HepG2 (cell line): ENCODE measurements at regions not wholly inside any gene's neighbourhood (a gene's known extent, or its start where the extent isn't known, plus 50 kb on each side); places are given as distances from the start of the nearest gene placed in this dataset.

ENCODE experiments used
- ATAC-seq: fragments of 200-7000 bp; cut with Tn5 transposase; 3 replicates; pipeline ENCODE4 v1.9.1; 2020; ENCODE audit warnings: mild to moderate bottlenecking, moderate library complexity
- BruUV-seq: library from RNA; stranded (reverse); fragments of 400-500 nt; replicated peaks from 2 replicates; lab custom pipeline; 2021; lab: Mats Ljungman, UMichigan
- CTCF ChIA-PET: fragments of 300-600 bp; formaldehyde crosslinking; extraction: SDS; loops from one replicate; lab custom pipeline; 2021; ENCODE audit warnings: low total read pairs, inconsistent platforms, low intra/inter-chr PET ratio; lab: Yijun Ruan, JAX
- POLR2A ChIA-PET: fragments of 350-600 bp; sonication (Branson Sonifier 250); formaldehyde crosslinking; loops from one replicate; lab custom pipeline; 2020; ENCODE audit warnings: antibody characterized with exemption, inconsistent platforms; lab: Yijun Ruan, JAX
- DNase-seq: peaks from one replicate; pipeline ENCODE4 v3.0.0-alpha.2; 2015; ENCODE audit warnings: low spot score
- FAIRE-seq: peaks from 3 replicates; lab custom pipeline; 2011; peaks lifted over from hg19 to GRCh38; lab: Jason Lieb, UNC
- H2AFZ ChIP-seq: one replicate; pipeline ENCODE4 v1.6.1; 2011; ENCODE audit warnings: low read length, inconsistent platforms
- H3K27ac ChIP-seq: fragments of 300-600 bp; 3 replicates; pipeline ENCODE4 v1.8.0; 2011; ENCODE audit warnings: mixed run types, mild to moderate bottlenecking, mixed read lengths, low read length, inconsistent platforms; ENCODE audit not compliant: insufficient read depth; ENCODE audit errors: extremely low read length
- H3K27me3 ChIP-seq, 2 experiments: fragments of 200-600 bp in 1 of 2; 2 replicates in 1 of 2; 3 replicates in 1 of 2; pipeline versions ENCODE4 v1.6.0 to v1.8.0; 2011; ENCODE audit warnings: low read length in 2 of 2, mild to moderate bottlenecking in 2 of 2, moderate library complexity in 2 of 2, inconsistent platforms in 1 of 2; ENCODE audit not compliant: insufficient read depth in 2 of 2, control insufficient read depth in 1 of 2
- H3K36me3 ChIP-seq, 2 experiments: fragments of 200-600 bp in 1 of 2; replicated peaks in 1 of 2; 2 replicates in 1 of 2; 3 replicates in 1 of 2; pipeline versions ENCODE4 v1.5.1 to v1.8.0; 2011; ENCODE audit warnings: low read length in 2 of 2, inconsistent platforms in 1 of 2; ENCODE audit not compliant: insufficient read depth in 2 of 2, control insufficient read depth in 1 of 2
- H3K4me1 ChIP-seq: 2 replicates; pipeline ENCODE4 v1.5.1; 2012; ENCODE audit warnings: low read length, inconsistent platforms; ENCODE audit not compliant: insufficient read depth
- H3K4me2 ChIP-seq: 2 replicates; pipeline ENCODE4 v1.6.0; 2011; ENCODE audit warnings: low read depth, low read length, inconsistent platforms
- H3K4me3 ChIP-seq, 3 experiments: fragments of 200-600 bp in 1 of 3; sonication (generic), shearing (Covaris generic) in 1 of 3; replicated peaks in 1 of 3; 2 replicates each; pipeline ENCODE4 v1.5.1; 2011 to 2016; ENCODE audit warnings: low read length in 3 of 3, inconsistent platforms in 2 of 3, low read depth in 2 of 3, mild to moderate bottlenecking in 2 of 3, control low read depth in 1 of 3, mixed read lengths in 1 of 3; ENCODE audit not compliant: insufficient read depth in 1 of 3
- H3K79me2 ChIP-seq: one replicate; pipeline ENCODE4 v1.6.1; 2011; ENCODE audit warnings: low read length, inconsistent platforms; ENCODE audit not compliant: insufficient read depth
- H3K9ac ChIP-seq: 2 replicates; pipeline ENCODE4 v1.6.0; 2011; ENCODE audit warnings: mild to moderate bottlenecking, low read depth, low read length, inconsistent platforms; ENCODE audit not compliant: insufficient read depth
- H3K9me3 ChIP-seq: 2 replicates; pipeline ENCODE4 v1.5.1; 2012; ENCODE audit warnings: mild to moderate bottlenecking, low read length
- H4K20me1 ChIP-seq: 2 replicates; pipeline ENCODE4 v1.6.0; 2011; ENCODE audit warnings: inconsistent platforms, mild to moderate bottlenecking, low read length, moderate library complexity; ENCODE audit not compliant: insufficient read depth
- FOXP1 ChIP-seq, 2 experiments: fragments of 450-650 bp in 1 of 2; IDR thresholded peaks; 2 replicates each; pipeline ENCODE4 v1.6.1; 2017 to 2018; ENCODE audit warnings: antibody characterized with exemption in 1 of 2
- HNRNPLL ChIP-seq: fragments of 200-400 bp; formaldehyde crosslinking; IDR thresholded peaks from 2 replicates; pipeline ENCODE4 v1.6.1; 2017; ENCODE audit warnings: mild to moderate bottlenecking, low read depth, low read length; ENCODE audit not compliant: poor library complexity, severe bottlenecking
- MIXL1 ChIP-seq: IDR thresholded peaks from 2 replicates; pipeline ENCODE4 v1.6.1; 2016
- SNRNP70 ChIP-seq: fragments of 200-400 bp; formaldehyde crosslinking; IDR thresholded peaks from 2 replicates; pipeline ENCODE4 v1.6.1; 2017; ENCODE audit warnings: mild to moderate bottlenecking, low read depth, low read length, moderate library complexity
- ZNF350 ChIP-seq: sonication (generic); formaldehyde crosslinking; IDR thresholded peaks from 2 replicates; pipeline ENCODE4 v1.4.0; 2020; ENCODE audit warnings: mild to moderate bottlenecking, low read depth, missing genetic modification reagents, borderline replicate concordance
- whole genome bisulfite sequencing: methylation state at CpG from one replicate; pipeline ENCODE4 v1.1.6; 2017; ENCODE audit warnings: low lambda C conversion rate; 5-methylcytosine and 5-hydroxymethylcytosine counted together
- in situ Hi-C: cut with HindIII; loops from 2 replicates; pipeline ENCODE4 v1.10.0; 2017; ENCODE audit warnings: low pct_unique_long_range_greater_than_20kb; ENCODE audit not compliant: extremely low pct_ligation_motif_present
- intact Hi-C: fragments of 100-400 bp; cut with micrococcal nuclease; formaldehyde crosslinking; loops from one replicate; pipeline ENCODE4 v1.10.0; 2022; ENCODE audit not compliant: unreplicated experiment
- TF ChIP-seq, protein P1 (sequence below): sonication (generic); formaldehyde crosslinking; IDR thresholded peaks from 2 replicates; pipeline ENCODE4 v1.5.0; 2020; ENCODE audit warnings: mild to moderate bottlenecking, missing genetic modification reagents, borderline replicate concordance

DNA sequence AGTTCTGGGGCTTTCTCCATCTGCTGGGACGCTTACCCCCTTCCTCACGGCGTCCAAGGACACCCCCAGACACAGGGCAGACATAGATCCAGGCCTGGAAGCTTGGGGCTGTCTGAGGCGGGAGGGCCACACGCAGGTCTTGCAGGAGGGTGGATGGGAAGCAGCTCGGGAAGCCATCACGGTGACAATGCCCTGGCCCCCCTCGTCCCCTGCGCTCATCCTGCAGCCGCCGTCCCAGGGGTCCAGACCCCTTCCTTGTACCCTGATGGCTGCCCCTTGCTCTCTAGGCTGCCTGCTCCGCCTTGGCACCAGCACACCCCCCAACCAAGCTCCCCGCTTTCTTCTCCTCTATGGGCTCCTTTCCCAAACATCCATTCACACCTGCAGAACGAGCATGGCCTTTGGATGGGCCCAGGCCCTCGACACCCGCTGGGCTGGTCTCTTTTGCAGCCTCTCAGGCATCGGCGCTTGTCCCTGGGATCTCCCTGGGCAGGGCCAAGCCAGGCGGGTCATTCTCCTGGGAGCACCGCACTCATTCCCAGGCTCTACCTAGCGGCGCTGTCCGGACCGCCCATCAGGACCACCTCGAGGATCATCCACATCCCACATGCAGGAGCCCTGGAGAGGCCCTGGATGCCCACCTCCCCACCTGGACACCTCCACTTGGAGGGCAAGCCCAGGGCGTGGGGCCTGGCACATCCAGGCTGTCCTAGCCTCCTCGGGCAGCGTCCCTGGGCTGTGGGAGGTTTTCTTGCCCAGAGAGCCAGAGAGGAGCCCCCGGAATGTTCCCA lies 274.9 kb downstream of the NDUFA10 start:
- CTCF ChIA-PET = no interaction called here
- no TSS peak for BruUV-seq
- POLR2A ChIA-PET = no interaction called here

GRCh38 chr2:239749272-239749873 lies 275.8 kb downstream of the NDUFA10 start:
- FAIRE-seq = no peak
- peaks cover 31 to 84% of the 10 kb centered on the region in 2 experiments; a peak in 4 of 5 replicates for H3K27me3 ChIP-seq
- H3K4me1 ChIP-seq = no peaks in the 10 kb centered on the region
- DNase-seq = no peak
- no peak overlapping the region for H3K27ac ChIP-seq
- intact Hi-C loops (no loop called here), in situ Hi-C loops (no loop called here)
- no peaks in the 10 kb centered on the region for H3K9me3 ChIP-seq
- no peaks in the 10 kb centered on the region; the same call in 1 of the 2 replicates for H4K20me1 ChIP-seq
- CTCF ChIA-PET = no interaction called here
- no peaks in the 10 kb centered on the region for H3K79me2 ChIP-seq
- H3K4me2 ChIP-seq = no peak overlapping the region
- no peak overlapping the region for H3K4me3 ChIP-seq
- no peaks in the 10 kb centered on the region for H3K36me3 ChIP-seq
- ATAC-seq = no peak
- BruUV-seq = no TSS peak
- no peak overlapping the region for H2AFZ ChIP-seq
- POLR2A ChIA-PET = no interaction called here
- no peak overlapping the region for H3K9ac ChIP-seq
- WGBS = 3% methylated on average over 7 of the region's 12 CpGs
- TF ChIP-seq FOXP1 (IDR thresholded peaks at IDR 0.05) (no peak), FOXP1 (CRISPR knock-in tag; IDR thresholded peaks at IDR 0.05) (no peak), SNRNP70 (no peak), HNRNPLL (peak; percentile 19)
- TF ChIP-seq, protein P1, sequence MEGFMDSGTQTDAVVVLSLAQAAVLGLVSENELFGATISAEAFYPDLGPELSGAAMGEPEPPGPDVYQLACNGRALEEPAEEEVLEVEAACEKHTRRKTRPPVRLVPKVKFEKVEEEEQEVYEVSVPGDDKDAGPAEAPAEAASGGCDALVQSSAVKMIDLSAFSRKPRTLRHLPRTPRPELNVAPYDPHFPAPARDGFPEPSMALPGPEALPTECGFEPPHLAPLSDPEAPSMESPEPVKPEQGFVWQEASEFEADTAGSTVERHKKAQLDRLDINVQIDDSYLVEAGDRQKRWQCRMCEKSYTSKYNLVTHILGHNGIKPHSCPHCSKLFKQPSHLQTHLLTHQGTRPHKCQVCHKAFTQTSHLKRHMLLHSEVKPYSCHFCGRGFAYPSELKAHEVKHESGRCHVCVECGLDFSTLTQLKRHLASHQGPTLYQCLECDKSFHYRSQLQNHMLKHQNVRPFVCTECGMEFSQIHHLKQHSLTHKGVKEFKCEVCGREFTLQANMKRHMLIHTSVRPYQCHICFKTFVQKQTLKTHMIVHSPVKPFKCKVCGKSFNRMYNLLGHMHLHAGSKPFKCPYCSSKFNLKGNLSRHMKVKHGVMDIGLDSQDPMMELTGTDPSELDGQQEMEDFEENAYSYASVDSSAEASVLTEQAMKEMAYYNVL (CRISPR knock-in tag) = no peak

More for the DNA sequence above, 274.9 kb downstream of the NDUFA10 start:
- Histone ChIP-seq H3K4me1 (no peaks in the 10 kb centered on the region), H3K9ac (no peak overlapping the region), H3K4me2 (no peak overlapping the region), H3K36me3 (no peaks in the 10 kb centered on the region), H4K20me1 (no peaks in the 10 kb centered on the region; the same call in 1 of the 2 replicates), H3K79me2 (no peaks in the 10 kb centered on the region), H2AFZ (no peak overlapping the region), H3K27ac (no peak overlapping the region), H3K4me3 (no peak overlapping the region), H3K9me3 (no peaks in the 10 kb centered on the region), H3K27me3 (peaks cover 27 to 82% of the 10 kb centered on the region in 2 experiments; a peak in 4 of 5 replicates)
- ATAC-seq = no peak
- TF ChIP-seq ZNF350 (CRISPR knock-in tag) (no peak), MIXL1 (no peak)
- no peak for FAIRE-seq
- WGBS = 20% methylated on average over 22 of the region's 29 CpGs
- intact Hi-C loops = no loop called here
- in situ Hi-C loops = no loop called here
- no peak for DNase-seq
